ENCODE measurements at regions not wholly inside any gene's neighbourhood (a gene's known extent, or its start where the extent isn't known, plus 50 kb on each side); places are given as distances from the start of the nearest gene placed in this dataset.

GRCh38 chr2:83017366-83018090, 1441.6 kb downstream of the SUCLG1 start:
- no peak for ATAC-seq (ENCODE audit: insufficient read depth, low FRiP score)
- TF ChIP-seq, protein P1, sequence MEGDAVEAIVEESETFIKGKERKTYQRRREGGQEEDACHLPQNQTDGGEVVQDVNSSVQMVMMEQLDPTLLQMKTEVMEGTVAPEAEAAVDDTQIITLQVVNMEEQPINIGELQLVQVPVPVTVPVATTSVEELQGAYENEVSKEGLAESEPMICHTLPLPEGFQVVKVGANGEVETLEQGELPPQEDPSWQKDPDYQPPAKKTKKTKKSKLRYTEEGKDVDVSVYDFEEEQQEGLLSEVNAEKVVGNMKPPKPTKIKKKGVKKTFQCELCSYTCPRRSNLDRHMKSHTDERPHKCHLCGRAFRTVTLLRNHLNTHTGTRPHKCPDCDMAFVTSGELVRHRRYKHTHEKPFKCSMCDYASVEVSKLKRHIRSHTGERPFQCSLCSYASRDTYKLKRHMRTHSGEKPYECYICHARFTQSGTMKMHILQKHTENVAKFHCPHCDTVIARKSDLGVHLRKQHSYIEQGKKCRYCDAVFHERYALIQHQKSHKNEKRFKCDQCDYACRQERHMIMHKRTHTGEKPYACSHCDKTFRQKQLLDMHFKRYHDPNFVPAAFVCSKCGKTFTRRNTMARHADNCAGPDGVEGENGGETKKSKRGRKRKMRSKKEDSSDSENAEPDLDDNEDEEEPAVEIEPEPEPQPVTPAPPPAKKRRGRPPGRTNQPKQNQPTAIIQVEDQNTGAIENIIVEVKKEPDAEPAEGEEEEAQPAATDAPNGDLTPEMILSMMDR (IDR thresholded peaks at IDR 0.05; ENCODE audit: control extremely low read depth, extremely low read depth) = no peak
- WGBS, 2 donors = 94 to 98% methylated on average over 2 of the region's 2 CpGs
- H3K4me1 ChIP-seq (ENCODE audit: control insufficient read depth in 5 of 5, insufficient read depth in 5 of 5, low read length in 5 of 5) = no peaks in the 10 kb centered on the region
- H3K4me3 ChIP-seq = no peak overlapping the region
- no peak overlapping the region for H3K27ac ChIP-seq (ENCODE audit: low read depth in 1 of 2, low read length in 1 of 2)
- no peak overlapping the region for H3K9ac ChIP-seq (ENCODE audit: insufficient read depth in 1 of 2, low read length in 2 of 2)
- no peak for DNase-seq
- no peaks in the 10 kb centered on the region for H3K36me3 ChIP-seq (ENCODE audit: control insufficient read depth in 4 of 4, insufficient read depth in 4 of 4, low read length in 4 of 4)
- H3K9me3 ChIP-seq (ENCODE audit: control insufficient read depth in 4 of 4, insufficient read depth in 3 of 4, low read length in 3 of 4) = no peaks in the 10 kb centered on the region
- no peaks in the 10 kb centered on the region for H3K27me3 ChIP-seq (ENCODE audit: control insufficient read depth in 3 of 3, insufficient read depth in 3 of 3, low read length in 2 of 3)

DNA sequence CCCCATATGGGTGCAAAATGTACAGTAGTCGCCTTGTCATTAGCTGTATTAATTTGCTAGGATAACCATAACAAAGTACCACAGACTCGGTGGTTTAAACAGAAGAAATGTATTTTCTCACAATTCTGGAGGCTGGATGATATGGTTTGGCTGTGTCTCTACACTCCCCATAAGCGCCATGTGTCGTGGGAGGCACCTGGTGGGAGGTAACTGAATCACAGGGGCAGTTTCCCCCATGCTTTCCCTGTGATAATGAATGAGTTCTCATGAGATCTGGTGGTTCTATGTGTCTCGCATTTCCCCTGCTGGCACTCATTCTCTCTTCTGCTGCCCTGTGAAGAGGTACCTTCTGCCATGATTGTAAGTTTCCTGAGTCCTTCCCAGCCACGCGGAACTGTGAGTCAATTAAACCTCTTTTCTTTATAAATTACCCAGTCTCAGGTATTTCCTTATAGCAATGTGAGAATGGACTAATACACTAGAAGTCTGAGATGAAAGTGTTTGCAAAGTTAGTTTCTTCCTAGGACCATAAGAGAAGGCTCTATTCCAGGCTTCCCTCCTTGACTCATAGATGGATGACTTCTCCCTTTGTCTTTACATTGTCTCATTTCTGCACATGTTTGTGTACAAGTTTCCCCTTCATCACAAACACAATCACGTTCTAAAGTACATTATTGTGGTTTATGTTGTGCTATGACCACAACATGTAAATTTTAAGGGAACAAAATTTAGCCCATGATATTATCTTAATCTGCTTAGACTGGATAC, 1442.6 kb downstream of the SUCLG1 start:
- Histone ChIP-seq H3K9ac (ENCODE audit: insufficient read depth in 1 of 2, low read length in 2 of 2) (no peak overlapping the region), H3K9me3 (ENCODE audit: control insufficient read depth in 4 of 4, insufficient read depth in 3 of 4, low read length in 3 of 4) (no peaks in the 10 kb centered on the region), H3K27ac (ENCODE audit: low read depth in 1 of 2, low read length in 1 of 2) (no peak overlapping the region), H3K4me1 (ENCODE audit: control insufficient read depth in 5 of 5, insufficient read depth in 5 of 5, low read length in 5 of 5) (no peaks in the 10 kb centered on the region), H3K36me3 (ENCODE audit: control insufficient read depth in 4 of 4, insufficient read depth in 4 of 4, low read length in 4 of 4) (no peaks in the 10 kb centered on the region), H3K4me3 (no peak overlapping the region), H3K27me3 (ENCODE audit: control insufficient read depth in 3 of 3, insufficient read depth in 3 of 3, low read length in 2 of 3) (no peaks in the 10 kb centered on the region)
- ATAC-seq (ENCODE audit: insufficient read depth, low FRiP score) = no peak
- no peak for DNase-seq
- TF ChIP-seq, protein P1 (IDR thresholded peaks at IDR 0.05; ENCODE audit: control extremely low read depth, extremely low read depth) = no peak
- 84 to 87% methylated on average over 8 of the region's 8 CpGs for WGBS, 2 donors

DNA sequence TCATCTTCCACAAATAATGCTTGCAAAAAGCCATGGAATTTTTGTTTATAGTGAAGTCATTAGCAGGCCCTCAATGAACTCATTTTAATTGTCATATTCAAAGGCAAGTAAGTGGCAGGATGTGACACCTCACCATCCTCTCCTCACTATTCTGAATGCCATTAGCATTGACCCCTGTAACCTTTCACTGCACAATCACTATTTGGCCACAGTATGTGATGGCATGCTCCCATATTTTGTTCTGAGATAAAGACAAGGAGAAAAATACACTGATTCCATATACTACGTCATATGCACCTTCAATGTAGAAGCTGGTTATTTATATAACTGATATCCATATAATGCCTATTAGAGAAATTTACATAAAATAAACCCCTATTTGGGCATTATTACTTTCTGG, 1443.2 kb downstream of the SUCLG1 start:
- ATAC-seq (ENCODE audit: insufficient read depth, low FRiP score) = no peak
- WGBS, 2 donors = 94 to 100% methylated on average over 1 of the region's 1 CpG
- no peaks in the 10 kb centered on the region for H3K4me1 ChIP-seq (ENCODE audit: control insufficient read depth in 5 of 5, insufficient read depth in 5 of 5, low read length in 5 of 5)

More for the DNA sequence above, 1443.2 kb downstream of the SUCLG1 start:
- no peaks in the 10 kb centered on the region for H3K9me3 ChIP-seq (ENCODE audit: control insufficient read depth in 4 of 4, insufficient read depth in 3 of 4, low read length in 3 of 4)
- H3K36me3 ChIP-seq (ENCODE audit: control insufficient read depth in 4 of 4, insufficient read depth in 4 of 4, low read length in 4 of 4) = no peaks in the 10 kb centered on the region
- H3K27me3 ChIP-seq (ENCODE audit: control insufficient read depth in 3 of 3, insufficient read depth in 3 of 3, low read length in 2 of 3) = no peaks in the 10 kb centered on the region
- no peak overlapping the region for H3K27ac ChIP-seq (ENCODE audit: low read depth in 1 of 2, low read length in 1 of 2)
- H3K4me3 ChIP-seq = no peak overlapping the region
- no peak overlapping the region for H3K9ac ChIP-seq (ENCODE audit: insufficient read depth in 1 of 2, low read length in 2 of 2)
- no peak for DNase-seq
- TF ChIP-seq, protein P1 (IDR thresholded peaks at IDR 0.05; ENCODE audit: control extremely low read depth, extremely low read depth) = no peak
